IMR-90 (cell line): ENCODE measurements at regions not wholly inside any gene's neighbourhood (a gene's known extent, or its start where the extent isn't known, plus 50 kb on each side); places are given as distances from the start of the nearest gene placed in this dataset.

Experiments
- ATAC-seq: fragments of 200-7000 bp; cut with Tn5 transposase; 2 replicates; pipeline ENCODE4 v1.9.1; 2020; ENCODE audit warnings: low read depth, mild to moderate bottlenecking, moderate library complexity
- BruUV-seq: library from RNA; stranded (reverse); fragments of 400-500 nt; replicated peaks from 2 replicates; lab custom pipeline; 2021; lab: Mats Ljungman, UMichigan
- CTCF ChIA-PET: fragments of 300-600 bp; formaldehyde crosslinking; extraction: SDS; loops from one replicate; lab custom pipeline; 2021; ENCODE audit warnings: antibody characterized with exemption; lab: Yijun Ruan, JAX
- POLR2A ChIA-PET: fragments of 300-600 bp; sonication (Branson Sonifier 250); formaldehyde crosslinking; loops from one replicate; lab custom pipeline; 2022; ENCODE audit warnings: antibody characterized with exemption; ENCODE audit not compliant: unreplicated experiment; lab: Charles Lee
- DNase-seq: peaks from one replicate; pipeline ENCODE4 v3.0.0; 2013
- H2AFZ ChIP-seq: replicated peaks from 2 replicates; pipeline ENCODE3; 2013; ENCODE audit warnings: low read length, mild to moderate bottlenecking; ENCODE audit not compliant: poor library complexity
- H2AK5ac ChIP-seq: 2 replicates; pipeline ENCODE4 v1.6.1; 2013; ENCODE audit warnings: low read depth, low read length, inconsistent platforms
- H2AK9ac ChIP-seq: replicated peaks from 2 replicates; pipeline ENCODE3; 2013; ENCODE audit warnings: mild to moderate bottlenecking, low read depth, low read length, moderate library complexity; ENCODE audit not compliant: poor library complexity
- H2BK120ac ChIP-seq: 2 replicates; pipeline ENCODE4 v1.6.1; 2013; ENCODE audit warnings: low read depth, low read length, inconsistent platforms
- H2BK15ac ChIP-seq: 3 replicates; pipeline ENCODE4 v1.6.1; 2013; ENCODE audit warnings: low read depth, low read length, inconsistent platforms
- H2BK20ac ChIP-seq: 2 replicates; pipeline ENCODE4 v1.6.1; 2013; ENCODE audit warnings: low read depth, mild to moderate bottlenecking, inconsistent platforms, low read length, moderate library complexity
- H2BK5ac ChIP-seq: 2 replicates; pipeline ENCODE4 v1.6.1; 2013; ENCODE audit warnings: mild to moderate bottlenecking, low read depth, low read length, inconsistent platforms; ENCODE audit not compliant: poor library complexity, severe bottlenecking
- H3K14ac ChIP-seq: replicated peaks from 2 replicates; pipeline ENCODE4 v1.6.1; 2013; ENCODE audit warnings: low read depth, low read length, inconsistent platforms
- H3K18ac ChIP-seq: 2 replicates; pipeline ENCODE4 v1.6.1; 2013; ENCODE audit warnings: low read depth, low read length, control low read depth
- H3K23ac ChIP-seq: 2 replicates; pipeline ENCODE4 v1.6.1; 2013; ENCODE audit warnings: low read depth, low read length, inconsistent platforms
- H3K27ac ChIP-seq: 2 replicates; pipeline ENCODE4 v1.5.1; 2013; ENCODE audit warnings: mild to moderate bottlenecking, control low read depth, low read length; ENCODE audit not compliant: insufficient read depth
- H3K27me3 ChIP-seq: 2 replicates; pipeline ENCODE4 v1.6.1; 2013; ENCODE audit warnings: low read length; ENCODE audit not compliant: control insufficient read depth, insufficient read depth
- H3K36me3 ChIP-seq: 2 replicates; pipeline ENCODE4 v1.6.1; 2013; ENCODE audit warnings: low read length, mixed read lengths; ENCODE audit not compliant: control insufficient read depth, insufficient read depth
- H3K4ac ChIP-seq: 2 replicates; pipeline ENCODE4 v1.6.1; 2013; ENCODE audit warnings: low read depth, low read length, inconsistent platforms
- H3K4me1 ChIP-seq: 2 replicates; pipeline ENCODE4 v1.6.1; 2013; ENCODE audit warnings: low read length, mixed read lengths; ENCODE audit not compliant: control insufficient read depth, insufficient read depth
- H3K4me2 ChIP-seq: 2 replicates; pipeline ENCODE4 v1.6.1; 2013; ENCODE audit warnings: low read depth, mild to moderate bottlenecking, control low read depth, low read length, moderate library complexity
- H3K4me3 ChIP-seq: 2 replicates; pipeline ENCODE4 v1.5.1; 2013; ENCODE audit warnings: low read depth, mild to moderate bottlenecking, control low read depth, low read length, moderate library complexity; ENCODE audit not compliant: insufficient read depth
- H3K56ac ChIP-seq: 2 replicates; pipeline ENCODE4 v1.6.1; 2013; ENCODE audit warnings: low read length, inconsistent platforms; ENCODE audit not compliant: insufficient read depth; ENCODE audit errors: extremely low read depth
- H3K79me1 ChIP-seq, 2 experiments: 2 replicates each; pipeline ENCODE4 v1.6.1; 2013; ENCODE audit warnings: low read length in 2 of 2, inconsistent platforms in 1 of 2, low read depth in 1 of 2
- H3K9ac ChIP-seq: 2 replicates; pipeline ENCODE4 v1.6.1; 2013; ENCODE audit warnings: low read depth, low read length, control low read depth
- H3K9me1 ChIP-seq: 2 replicates; pipeline ENCODE4 v1.6.1; 2013; ENCODE audit warnings: low read length, inconsistent platforms; ENCODE audit not compliant: insufficient read depth
- H3K9me3 ChIP-seq: 2 replicates; pipeline ENCODE4 v1.6.1; 2013; ENCODE audit warnings: low read length; ENCODE audit not compliant: control insufficient read depth, insufficient read depth
- H4K20me1 ChIP-seq: 2 replicates; pipeline ENCODE4 v1.6.1; 2013; ENCODE audit warnings: low read length, inconsistent platforms; ENCODE audit not compliant: insufficient read depth
- H4K5ac ChIP-seq: 2 replicates; pipeline ENCODE4 v1.6.1; 2013; ENCODE audit warnings: mild to moderate bottlenecking, low read depth, low read length, control low read depth
- H4K8ac ChIP-seq, 2 experiments: 2 replicates each; pipeline ENCODE4 v1.6.1; 2013; ENCODE audit warnings: low read depth in 2 of 2, low read length in 2 of 2, control low read depth in 1 of 2, inconsistent platforms in 1 of 2
- H4K91ac ChIP-seq: 2 replicates; pipeline ENCODE4 v1.6.1; 2013; ENCODE audit warnings: low read depth, low read length, inconsistent platforms; ENCODE audit not compliant: insufficient read depth
- BHLHE40 ChIP-seq: fragments of 150-350 bp; IDR thresholded peaks from 2 replicates; pipeline ENCODE4 v1.6.1; 2016; ENCODE audit warnings: mild to moderate bottlenecking, low read depth, low read length
- CTCF ChIP-seq: conservative IDR thresholded peaks from 2 replicates; pipeline ENCODE4 v1.5.1; 2012; ENCODE audit warnings: mild to moderate bottlenecking, low read depth, low read length, improper control_type of control experiment
- WGBS, 2 experiments: methylation state at CpG; one replicate each; pipeline versions ENCODE4 v1.1.5 to v1.1.7; 2013; ENCODE audit warnings: missing lambda C conversion rate in 2 of 2; ENCODE audit not compliant: insufficient read length in 1 of 2; ENCODE audit errors: extremely low coverage in 2 of 2; 5-methylcytosine and 5-hydroxymethylcytosine counted together
- dilution Hi-C: fragments of 300-500 bp; cut with HindIII; formaldehyde crosslinking; loops from one replicate; pipeline ENCODE4 v1.14.3; 2018; ENCODE audit warnings: low sequenced_read_pairs; ENCODE audit not compliant: unreplicated experiment
- in situ Hi-C: fragments of 300-500 bp; cut with MboI; formaldehyde crosslinking; loops from 3 replicates; pipeline ENCODE4 v1.14.3; 2019; ENCODE audit warnings: low sequenced_read_pairs, inconsistent platforms, mixed read lengths
- intact Hi-C: fragments of 100-400 bp; cut with micrococcal nuclease; formaldehyde crosslinking; loops from 2 replicates; pipeline ENCODE4 v1.10.0; 2022

GRCh38 chr1:186244825-186245224 is 130.2 kb downstream of the TPR start:
- Histone ChIP-seq H3K23ac (no peak overlapping the region), H3K9me1 (no peaks in the 10 kb centered on the region), H3K27me3 (no peaks in the 10 kb centered on the region), H3K9ac (no peak overlapping the region), H2AK5ac (no peak overlapping the region), H2AK9ac (no peak overlapping the region), H3K4me3 (no peak overlapping the region), H4K8ac (no peak overlapping the region), H2BK15ac (no peak overlapping the region), H3K4ac (no peak overlapping the region), H2BK120ac (no peak overlapping the region), H3K79me1 (no peaks in the 10 kb centered on the region), H3K27ac (no peak overlapping the region), H2BK20ac (no peak overlapping the region), H3K36me3 (no peaks in the 10 kb centered on the region), H2BK5ac (no peak overlapping the region), H3K4me1 (no peaks in the 10 kb centered on the region), H3K4me2 (no peak overlapping the region), H2AFZ (no peak overlapping the region), H4K20me1 (no peaks in the 10 kb centered on the region), H3K14ac (no peak overlapping the region), H4K5ac (no peak overlapping the region), H3K9me3 (peaks cover 3% of the 10 kb centered on the region; the same call in 1 of the 2 replicates), H3K56ac (no peak overlapping the region), H3K18ac (no peak overlapping the region), H4K91ac (no peak overlapping the region)
- ATAC-seq (no peak), DNase-seq (no peak)
- 60% methylated on average over 2 of the region's 6 CpGs; no CpG with 5 or more reads in 1 of the 2 experiments for WGBS, 2 experiments
- POLR2A ChIA-PET = no interaction called here
- CTCF ChIA-PET = no interaction called here
- in situ Hi-C loops = no loop called here
- dilution Hi-C loops = no loop called here
- intact Hi-C loops = no loop called here
- TF ChIP-seq CTCF = 0 out of 2 replicates have a peak, but pooled peaks have one; percentile 17
- TF ChIP-seq BHLHE40 = no peak
- BruUV-seq = no TSS peak
